GM06990 (cell line): ENCODE measurements at regions not wholly inside any gene's neighbourhood (a gene's known extent, or its start where the extent isn't known, plus 50 kb on each side); places are given as distances from the start of the nearest gene placed in this dataset.

Source experiments
- DNase-seq: peaks from one replicate; pipeline ENCODE4 v3.0.0-alpha.2; 2011; ENCODE audit not compliant: insufficient read length; ENCODE audit errors: extremely low read depth
- H3K27me3 ChIP-seq: replicated peaks from 2 replicates; pipeline ENCODE4 v1.6.0; 2011; ENCODE audit warnings: low read length; ENCODE audit not compliant: control insufficient read depth, insufficient read depth
- H3K36me3 ChIP-seq: 2 replicates; pipeline ENCODE4 v1.5.1; 2011; ENCODE audit warnings: low read length; ENCODE audit not compliant: control insufficient read depth, insufficient read depth
- H3K4me3 ChIP-seq: replicated peaks from 2 replicates; pipeline ENCODE4 v1.5.1; 2011; ENCODE audit warnings: low read depth, mild to moderate bottlenecking, control low read depth, low read length
- TF ChIP-seq, protein P1 (sequence below): IDR thresholded peaks from 2 replicates; pipeline ENCODE4 v1.5.1; 2011; ENCODE audit warnings: low read length, control low read depth, mild to moderate bottlenecking, inconsistent platforms; ENCODE audit not compliant: insufficient read depth, poor library complexity, severe bottlenecking

DNA sequence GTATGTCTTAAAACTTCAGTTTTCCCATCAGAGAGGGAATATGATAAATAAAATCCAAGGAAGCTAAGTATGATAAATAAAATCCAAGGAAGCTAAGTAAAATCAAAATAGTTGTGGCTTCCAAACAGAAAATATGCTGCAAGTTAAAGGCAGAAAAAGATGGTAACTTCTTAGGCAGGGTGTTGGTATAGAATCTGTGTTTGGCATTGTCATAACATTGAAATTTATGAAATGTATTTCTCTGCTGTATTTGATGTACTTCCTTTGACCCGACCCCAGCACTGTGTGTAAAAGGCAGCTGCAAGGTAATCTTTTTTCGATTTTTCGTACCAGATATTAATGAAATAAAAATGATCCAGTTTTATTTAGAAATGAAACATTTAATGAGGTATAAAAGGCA lies 537.2 kb downstream of the TFEC start:
- H3K4me3 ChIP-seq = no peak overlapping the region
- no peaks in the 10 kb centered on the region for H3K27me3 ChIP-seq
- TF ChIP-seq, protein P1, sequence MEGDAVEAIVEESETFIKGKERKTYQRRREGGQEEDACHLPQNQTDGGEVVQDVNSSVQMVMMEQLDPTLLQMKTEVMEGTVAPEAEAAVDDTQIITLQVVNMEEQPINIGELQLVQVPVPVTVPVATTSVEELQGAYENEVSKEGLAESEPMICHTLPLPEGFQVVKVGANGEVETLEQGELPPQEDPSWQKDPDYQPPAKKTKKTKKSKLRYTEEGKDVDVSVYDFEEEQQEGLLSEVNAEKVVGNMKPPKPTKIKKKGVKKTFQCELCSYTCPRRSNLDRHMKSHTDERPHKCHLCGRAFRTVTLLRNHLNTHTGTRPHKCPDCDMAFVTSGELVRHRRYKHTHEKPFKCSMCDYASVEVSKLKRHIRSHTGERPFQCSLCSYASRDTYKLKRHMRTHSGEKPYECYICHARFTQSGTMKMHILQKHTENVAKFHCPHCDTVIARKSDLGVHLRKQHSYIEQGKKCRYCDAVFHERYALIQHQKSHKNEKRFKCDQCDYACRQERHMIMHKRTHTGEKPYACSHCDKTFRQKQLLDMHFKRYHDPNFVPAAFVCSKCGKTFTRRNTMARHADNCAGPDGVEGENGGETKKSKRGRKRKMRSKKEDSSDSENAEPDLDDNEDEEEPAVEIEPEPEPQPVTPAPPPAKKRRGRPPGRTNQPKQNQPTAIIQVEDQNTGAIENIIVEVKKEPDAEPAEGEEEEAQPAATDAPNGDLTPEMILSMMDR = no peak
- H3K36me3 ChIP-seq = no peaks in the 10 kb centered on the region
- no peak for DNase-seq

DNA sequence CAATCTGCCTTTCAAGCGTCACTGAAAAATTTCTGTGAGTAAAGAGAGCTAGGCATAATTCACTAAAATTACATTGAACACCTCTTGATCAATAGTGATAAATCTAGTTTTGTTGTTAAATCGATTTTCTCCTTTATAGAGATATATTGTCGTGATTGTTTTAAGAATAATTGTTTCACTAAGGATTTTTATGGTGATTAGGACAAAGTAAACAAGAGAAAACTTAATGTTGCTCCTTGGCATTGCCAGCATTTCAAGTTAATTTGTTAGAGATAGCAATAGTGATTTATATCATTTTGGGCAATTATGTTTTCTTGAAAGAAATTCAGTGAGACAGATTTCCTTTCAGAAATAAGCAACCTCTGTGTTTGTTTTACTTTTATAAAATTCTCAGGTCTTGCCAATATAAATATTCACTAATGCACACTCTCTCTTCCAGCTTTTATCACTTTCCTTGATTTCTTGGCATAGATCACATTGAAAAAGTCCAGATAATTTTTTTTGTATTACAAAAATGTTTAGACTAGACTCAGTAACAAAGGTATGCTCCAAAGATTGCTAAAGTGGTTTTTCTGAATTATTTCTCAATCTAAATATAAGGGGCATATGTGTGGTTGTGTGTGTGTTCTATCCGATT lies 538.7 kb downstream of the TFEC start:
- H3K36me3 ChIP-seq = no peaks in the 10 kb centered on the region
- no peaks in the 10 kb centered on the region for H3K27me3 ChIP-seq
- no peak for DNase-seq
- no peak overlapping the region for H3K4me3 ChIP-seq
- TF ChIP-seq, protein P1 = no peak

DNA sequence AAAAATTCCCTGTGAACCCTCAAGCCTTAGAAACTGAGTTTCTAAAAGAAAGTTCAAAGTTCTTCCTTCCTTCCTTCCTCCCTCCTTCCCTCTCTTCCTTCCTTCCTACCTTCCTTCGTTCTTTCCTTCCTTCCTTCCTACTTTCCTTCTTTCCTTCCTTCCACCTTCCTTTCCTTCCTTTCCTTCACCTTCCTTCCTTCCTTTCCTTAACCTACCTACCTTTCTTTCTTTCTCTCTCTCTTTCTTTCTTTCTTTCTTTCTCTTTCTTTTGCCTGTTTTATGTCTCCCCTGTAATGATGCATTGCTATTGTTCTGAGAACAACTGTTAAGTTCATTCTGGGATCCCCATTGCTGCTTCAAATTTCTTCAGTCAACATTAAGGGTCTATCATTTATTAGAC lies 551.1 kb downstream of the TFEC start:
- H3K4me3 ChIP-seq = no peak overlapping the region
- H3K36me3 ChIP-seq = no peaks in the 10 kb centered on the region
- H3K27me3 ChIP-seq = no peaks in the 10 kb centered on the region; the same call in 1 of the 2 replicates
- no peak for DNase-seq
- TF ChIP-seq, protein P1 = no peak

DNA sequence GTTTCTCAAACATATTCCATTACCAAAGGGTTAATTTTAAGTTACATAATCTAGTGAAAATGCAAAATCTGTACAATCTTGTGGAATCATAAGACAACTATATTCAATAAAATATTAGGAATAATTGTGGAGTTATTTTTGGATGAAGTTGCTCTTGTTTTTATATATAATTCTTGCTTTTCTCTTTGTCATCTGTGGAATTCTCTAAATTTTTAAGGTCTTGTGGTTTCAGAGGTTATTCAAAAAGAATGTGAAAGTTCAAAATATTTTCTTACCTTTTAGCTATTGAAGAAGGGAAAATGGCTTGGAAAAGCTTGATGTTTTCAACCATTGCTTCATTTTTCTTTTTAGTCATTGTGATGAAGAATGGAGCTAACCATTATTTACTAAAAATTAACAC lies 552.1 kb downstream of the TFEC start:
- Histone ChIP-seq H3K36me3 (no peaks in the 10 kb centered on the region), H3K4me3 (no peak overlapping the region), H3K27me3 (no peaks in the 10 kb centered on the region; the same call in 1 of the 2 replicates)
- TF ChIP-seq, protein P1 = no peak
- no peak for DNase-seq

DNA sequence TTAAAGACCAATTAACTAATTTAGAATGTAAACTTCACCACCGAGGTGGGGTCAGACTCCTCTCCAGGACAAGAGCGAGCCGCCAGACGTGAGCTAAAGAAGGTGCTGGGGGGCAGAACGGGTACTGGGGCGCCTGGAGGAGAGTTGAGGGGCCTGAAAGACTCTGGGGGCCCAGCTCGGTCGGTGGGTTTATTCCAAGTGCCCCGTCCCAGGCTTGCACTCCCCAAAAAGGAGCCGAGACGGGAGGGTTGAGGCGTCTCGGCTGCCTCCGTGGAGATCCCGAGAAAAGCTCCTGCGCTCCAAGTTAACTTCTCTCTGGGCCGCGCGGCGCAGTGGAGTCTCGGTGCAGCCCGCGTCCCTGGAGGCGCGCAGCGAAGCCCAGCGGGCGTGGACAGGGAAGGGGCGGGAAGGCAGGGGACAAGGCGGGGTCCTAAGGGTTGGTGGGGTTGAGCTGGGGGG lies 553.3 kb downstream of the TFEC start:
- no peak for DNase-seq
- Histone ChIP-seq H3K27me3 (no peaks in the 10 kb centered on the region; the same call in 1 of the 2 replicates), H3K4me3 (no peak overlapping the region), H3K36me3 (no peaks in the 10 kb centered on the region)
- TF ChIP-seq, protein P1 = no peak

DNA sequence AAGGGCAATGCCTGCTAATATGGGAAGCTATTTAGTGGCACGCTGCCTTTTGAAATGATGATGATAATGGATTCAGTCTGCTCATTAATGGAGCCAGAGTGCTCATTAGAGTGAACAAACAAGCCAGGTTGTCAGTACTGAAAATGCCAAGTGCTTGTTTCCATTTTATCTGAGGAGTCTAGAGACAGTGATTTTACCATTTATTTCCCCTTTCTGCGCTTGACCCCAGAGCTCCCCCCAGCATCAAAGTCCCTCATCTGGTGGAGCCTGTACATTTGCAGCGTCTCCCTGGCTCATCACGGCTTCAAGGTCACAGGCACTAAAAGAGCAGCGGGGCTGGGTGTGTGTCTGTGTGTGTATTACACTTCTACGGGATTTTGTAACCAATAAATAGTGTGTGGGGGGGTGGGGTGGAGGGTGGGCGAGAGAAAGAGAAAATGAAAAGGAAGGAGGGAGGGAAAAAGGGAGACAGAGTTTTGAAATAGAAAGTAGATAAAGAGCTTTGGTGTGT lies 553.8 kb downstream of the TFEC start:
- no peak for DNase-seq
- Histone ChIP-seq H3K4me3 (no peak overlapping the region), H3K36me3 (no peaks in the 10 kb centered on the region), H3K27me3 (no peaks in the 10 kb centered on the region; the same call in 1 of the 2 replicates)
- TF ChIP-seq, protein P1 = no peak
